ENCODE measurements at regions not wholly inside any gene's neighbourhood (a gene's known extent, or its start where the extent isn't known, plus 50 kb on each side); places are given as distances from the start of the nearest gene placed in this dataset.

DNA sequence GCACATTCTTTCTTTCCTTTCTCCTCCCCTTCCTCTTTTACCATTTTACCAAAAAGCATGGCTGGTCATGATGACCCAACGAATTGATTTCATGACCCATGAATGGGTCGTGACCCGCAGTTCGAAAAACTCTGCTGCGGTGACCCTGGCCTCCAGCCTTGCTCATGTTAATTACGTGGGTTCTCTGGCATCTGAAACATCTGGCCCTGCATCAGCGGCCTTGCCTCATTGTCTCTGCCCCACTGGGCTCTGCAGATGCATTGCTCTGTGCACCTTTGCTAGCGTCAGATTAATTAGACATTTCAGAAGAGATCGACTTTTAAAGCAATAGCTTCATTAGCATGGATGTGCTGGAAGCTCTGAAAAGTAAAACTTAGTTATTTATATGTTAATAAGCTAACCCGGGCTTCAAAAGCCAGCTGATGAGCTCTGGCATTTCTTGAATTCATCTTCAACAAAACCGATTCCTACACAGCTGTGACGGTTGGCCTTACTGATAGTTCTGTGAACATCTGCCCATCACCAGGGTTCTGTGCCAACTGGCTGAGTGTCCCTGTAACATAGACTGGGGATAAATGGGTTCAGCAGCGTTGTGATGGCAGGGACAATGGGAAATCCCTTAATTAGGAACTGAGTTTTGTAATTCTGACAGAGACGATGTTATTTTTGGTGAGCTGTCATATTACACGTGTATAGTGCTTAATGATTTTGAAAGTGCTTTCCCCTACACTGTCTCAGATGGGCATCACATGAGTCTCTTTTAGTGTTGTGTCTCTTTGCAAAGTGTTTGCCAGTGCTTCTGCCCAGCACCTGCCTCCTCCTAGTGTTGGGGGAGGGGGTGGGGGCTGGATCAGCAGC is 225.9 kb upstream of the EEF2KMT start:
- no peak for TF ChIP-seq POLR2A (IDR thresholded peaks at IDR 0.05)
- TF ChIP-seq, protein P1, sequence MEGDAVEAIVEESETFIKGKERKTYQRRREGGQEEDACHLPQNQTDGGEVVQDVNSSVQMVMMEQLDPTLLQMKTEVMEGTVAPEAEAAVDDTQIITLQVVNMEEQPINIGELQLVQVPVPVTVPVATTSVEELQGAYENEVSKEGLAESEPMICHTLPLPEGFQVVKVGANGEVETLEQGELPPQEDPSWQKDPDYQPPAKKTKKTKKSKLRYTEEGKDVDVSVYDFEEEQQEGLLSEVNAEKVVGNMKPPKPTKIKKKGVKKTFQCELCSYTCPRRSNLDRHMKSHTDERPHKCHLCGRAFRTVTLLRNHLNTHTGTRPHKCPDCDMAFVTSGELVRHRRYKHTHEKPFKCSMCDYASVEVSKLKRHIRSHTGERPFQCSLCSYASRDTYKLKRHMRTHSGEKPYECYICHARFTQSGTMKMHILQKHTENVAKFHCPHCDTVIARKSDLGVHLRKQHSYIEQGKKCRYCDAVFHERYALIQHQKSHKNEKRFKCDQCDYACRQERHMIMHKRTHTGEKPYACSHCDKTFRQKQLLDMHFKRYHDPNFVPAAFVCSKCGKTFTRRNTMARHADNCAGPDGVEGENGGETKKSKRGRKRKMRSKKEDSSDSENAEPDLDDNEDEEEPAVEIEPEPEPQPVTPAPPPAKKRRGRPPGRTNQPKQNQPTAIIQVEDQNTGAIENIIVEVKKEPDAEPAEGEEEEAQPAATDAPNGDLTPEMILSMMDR (IDR thresholded peaks at IDR 0.05), result no peak
